Karpas-422 (cell line): ENCODE measurements at regions not wholly inside any gene's neighbourhood (a gene's known extent, or its start where the extent isn't known, plus 50 kb on each side); places are given as distances from the start of the nearest gene placed in this dataset.

ENCODE experiments used
- DNase-seq: peaks from one replicate; pipeline ENCODE4 v3.0.0-alpha.2; 2015
- H2AFZ ChIP-seq: fragments of 200-600 bp; sonication (generic); 2 replicates; pipeline ENCODE4 v1.6.1; 2014; ENCODE audit warnings: antibody characterized with exemption, low read length, mixed read lengths
- H3K27ac ChIP-seq: fragments of 200-600 bp; sonication (generic); 2 replicates; pipeline ENCODE4 v1.5.1; 2014; ENCODE audit warnings: mild to moderate bottlenecking, low read length, moderate library complexity
- H3K27me3 ChIP-seq: fragments of 200-600 bp; sonication (generic); 2 replicates; pipeline ENCODE4 v1.6.1; 2014; ENCODE audit warnings: low read length, mixed read lengths
- H3K36me3 ChIP-seq: fragments of 200-600 bp; sonication (generic); 2 replicates; pipeline ENCODE4 v1.6.1; 2014; ENCODE audit warnings: low read length, mixed read lengths; ENCODE audit not compliant: insufficient read depth
- H3K4me1 ChIP-seq: fragments of 200-600 bp; sonication (generic); 2 replicates; pipeline ENCODE4 v1.6.1; 2014; ENCODE audit warnings: mild to moderate bottlenecking, low read length, mixed read lengths
- H3K4me2 ChIP-seq: fragments of 200-600 bp; sonication (generic); 2 replicates; pipeline ENCODE4 v1.6.1; 2014; ENCODE audit warnings: low read length, low read depth, mild to moderate bottlenecking; ENCODE audit not compliant: poor library complexity, severe bottlenecking
- H3K4me3 ChIP-seq: fragments of 200-600 bp; sonication (generic); 2 replicates; pipeline ENCODE4 v1.5.1; 2014; ENCODE audit warnings: mild to moderate bottlenecking, antibody characterized with exemption, low read length, mixed read lengths
- H3K79me2 ChIP-seq: fragments of 200-600 bp; sonication (generic); 2 replicates; pipeline ENCODE4 v1.6.1; 2014; ENCODE audit warnings: mild to moderate bottlenecking, low read length, mixed read lengths
- H3K9ac ChIP-seq: fragments of 200-600 bp; sonication (generic); 2 replicates; pipeline ENCODE4 v1.6.0; 2014; ENCODE audit warnings: low read length
- H3K9me2 ChIP-seq: fragments of 200-600 bp; sonication (generic), shearing (Covaris generic); replicated peaks from 2 replicates; pipeline ENCODE4 v1.6.0; 2014; ENCODE audit warnings: mild to moderate bottlenecking, low read length, moderate library complexity; ENCODE audit not compliant: insufficient read depth
- H3K9me3 ChIP-seq: fragments of 300-700, 200-600 bp; sonication (generic); 2 replicates; pipeline ENCODE4 v1.6.1; 2014; ENCODE audit warnings: low read length, mixed read lengths
- H4K20me1 ChIP-seq: fragments of 200-600 bp; sonication (generic); 2 replicates; pipeline ENCODE4 v1.6.1; 2014; ENCODE audit warnings: mild to moderate bottlenecking, antibody characterized with exemption, low read length, low read depth; ENCODE audit not compliant: insufficient read depth

GRCh38 chr10:43863859-43864591 lies 215.3 kb upstream of the ZNF32 start:
- no peaks in the 10 kb centered on the region for H3K9me2 ChIP-seq
- no peaks in the 10 kb centered on the region for H3K36me3 ChIP-seq
- no peak overlapping the region for H3K27ac ChIP-seq
- H3K27me3 ChIP-seq = no peaks in the 10 kb centered on the region
- DNase-seq = no peak
- no peaks in the 10 kb centered on the region for H3K9me3 ChIP-seq
- H4K20me1 ChIP-seq = no peaks in the 10 kb centered on the region
- peaks cover 13% of the 10 kb centered on the region for H3K4me1 ChIP-seq
- no peak overlapping the region for H3K9ac ChIP-seq
- H3K4me3 ChIP-seq = no peak overlapping the region
- H3K79me2 ChIP-seq = no peaks in the 10 kb centered on the region
- no peak overlapping the region for H3K4me2 ChIP-seq
- no peak overlapping the region for H2AFZ ChIP-seq

DNA sequence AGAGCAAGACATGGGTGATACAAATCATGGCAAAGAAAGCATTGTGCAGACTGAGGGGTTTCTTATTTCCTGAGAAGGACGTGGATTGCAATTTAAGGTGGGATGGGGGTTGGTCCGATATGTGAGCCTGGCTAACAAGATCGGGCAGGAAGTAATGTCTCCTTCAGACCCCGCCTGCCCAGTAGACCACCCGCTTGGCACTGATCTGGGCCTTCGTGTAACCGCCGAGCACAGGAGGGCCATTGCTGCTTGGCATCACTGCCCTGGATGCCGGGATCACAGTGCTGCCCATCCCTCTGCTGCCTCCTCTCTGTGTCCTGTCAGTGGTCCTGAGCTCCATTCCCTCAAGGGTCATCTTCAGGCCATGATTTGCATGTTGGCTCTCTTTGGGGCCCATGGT lies 214.6 kb upstream of the ZNF32 start:
- H3K9ac ChIP-seq = no peak overlapping the region
- no peak overlapping the region for H3K4me3 ChIP-seq

GRCh38 chr10:43862756-43863155 lies 214.1 kb upstream of the ZNF32 start:
- no peak overlapping the region for H3K4me3 ChIP-seq
- H3K79me2 ChIP-seq = no peaks in the 10 kb centered on the region
- no peaks in the 10 kb centered on the region for H3K9me3 ChIP-seq
- no peaks in the 10 kb centered on the region for H3K27me3 ChIP-seq
- H3K36me3 ChIP-seq = no peaks in the 10 kb centered on the region
- H3K9ac ChIP-seq = no peak overlapping the region
- H3K4me2 ChIP-seq = no peak overlapping the region
- DNase-seq = no peak
- no peak overlapping the region for H3K27ac ChIP-seq
- H4K20me1 ChIP-seq = no peaks in the 10 kb centered on the region
- H3K9me2 ChIP-seq = no peaks in the 10 kb centered on the region
- no peak overlapping the region for H2AFZ ChIP-seq
- peaks cover 4% of the 10 kb centered on the region for H3K4me1 ChIP-seq

More for the DNA sequence above, 214.6 kb upstream of the ZNF32 start:
- no peaks in the 10 kb centered on the region for H3K9me3 ChIP-seq
- H3K36me3 ChIP-seq = no peaks in the 10 kb centered on the region
- no peak overlapping the region for H3K27ac ChIP-seq
- H3K79me2 ChIP-seq = no peaks in the 10 kb centered on the region
- no peak overlapping the region for H2AFZ ChIP-seq
- no peak for DNase-seq
- no peaks in the 10 kb centered on the region for H4K20me1 ChIP-seq
- H3K4me1 ChIP-seq = peaks cover 9% of the 10 kb centered on the region
- no peak overlapping the region for H3K4me2 ChIP-seq
- no peaks in the 10 kb centered on the region for H3K27me3 ChIP-seq
- no peaks in the 10 kb centered on the region for H3K9me2 ChIP-seq

- Histone ChIP-seq H3K9me3 (no peaks in the 10 kb centered on the region), H3K27ac (no peak overlapping the region), H3K4me2 (no peak overlapping the region), H3K4me3 (no peak overlapping the region), H4K20me1 (no peaks in the 10 kb centered on the region), H3K9ac (no peak overlapping the region), H3K9me2 (no peaks in the 10 kb centered on the region), H3K4me1 (no peaks in the 10 kb centered on the region), H2AFZ (no peak overlapping the region), H3K36me3 (no peaks in the 10 kb centered on the region), H3K79me2 (no peaks in the 10 kb centered on the region), H3K27me3 (no peaks in the 10 kb centered on the region)
- DNase-seq = no peak
These were observed 213.5 kb upstream of the ZNF32 start for GRCh38 chr10:43861966-43862751.

DNA sequence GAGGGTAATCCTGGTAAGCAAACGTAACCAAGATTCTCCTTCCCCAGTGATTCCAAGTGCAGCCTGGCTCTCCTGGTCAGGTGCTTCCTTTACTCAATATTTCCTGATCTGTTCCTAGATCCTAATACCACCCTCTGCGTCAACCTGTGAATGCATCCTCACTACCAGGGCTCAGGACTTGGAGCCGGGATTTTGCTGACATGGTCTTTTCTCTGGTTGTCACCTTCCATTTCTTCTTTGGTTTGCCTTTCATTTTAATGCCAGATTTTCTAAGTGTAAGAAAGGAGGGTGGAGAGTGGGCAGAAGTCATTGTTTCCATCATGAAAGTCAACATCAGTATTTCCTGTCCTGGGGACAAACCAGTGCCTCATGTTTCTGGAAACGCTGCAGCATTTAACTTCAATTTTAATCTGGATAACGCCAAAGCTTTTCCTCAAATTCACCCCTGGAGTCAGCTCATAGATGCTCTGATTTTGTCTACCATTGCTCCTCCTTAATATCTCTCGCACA lies 210.4 kb upstream of the ZNF32 start:
- Histone ChIP-seq H3K36me3 (no peaks in the 10 kb centered on the region), H3K27me3 (no peaks in the 10 kb centered on the region), H3K4me1 (peaks cover 7% of the 10 kb centered on the region), H3K9me3 (no peaks in the 10 kb centered on the region), H4K20me1 (no peaks in the 10 kb centered on the region), H3K27ac (no peak overlapping the region), H3K79me2 (no peaks in the 10 kb centered on the region), H2AFZ (no peak overlapping the region), H3K4me3 (no peak overlapping the region), H3K4me2 (no peak overlapping the region), H3K9ac (no peak overlapping the region), H3K9me2 (no peaks in the 10 kb centered on the region)
- DNase-seq = no peak

DNA sequence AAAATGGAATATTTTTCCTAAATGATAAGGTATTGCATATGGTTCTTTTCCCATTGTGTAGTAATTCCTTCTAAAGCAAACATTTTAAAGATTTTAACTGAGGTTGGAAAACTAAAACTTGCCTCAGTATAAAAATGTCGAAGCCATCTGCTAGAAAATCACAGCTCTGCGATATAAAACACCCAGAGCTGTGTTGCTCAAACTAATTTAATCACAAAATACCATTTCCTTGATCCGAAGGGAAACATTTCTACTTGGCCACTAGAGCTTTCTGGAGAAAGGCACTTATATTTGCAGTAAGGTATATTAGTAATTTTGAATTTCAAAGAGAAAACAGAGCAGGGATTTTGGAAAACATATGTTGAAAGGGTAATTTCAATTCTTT lies 209.2 kb upstream of the ZNF32 start:
- peaks cover 7% of the 10 kb centered on the region for H3K4me1 ChIP-seq
- no peak overlapping the region for H3K4me3 ChIP-seq
- H3K27ac ChIP-seq = no peak overlapping the region
- no peak overlapping the region for H3K4me2 ChIP-seq
- H4K20me1 ChIP-seq = no peaks in the 10 kb centered on the region
- no peaks in the 10 kb centered on the region for H3K27me3 ChIP-seq
- H3K9me2 ChIP-seq = no peaks in the 10 kb centered on the region
- H3K9me3 ChIP-seq = no peaks in the 10 kb centered on the region
- H2AFZ ChIP-seq = no peak overlapping the region
- H3K36me3 ChIP-seq = no peaks in the 10 kb centered on the region
- no peaks in the 10 kb centered on the region for H3K79me2 ChIP-seq
- no peak for DNase-seq
- no peak overlapping the region for H3K9ac ChIP-seq

GRCh38 chr10:43857206-43857930 lies 208.7 kb upstream of the ZNF32 start:
- DNase-seq = no peak
- no peaks in the 10 kb centered on the region for H3K36me3 ChIP-seq
- no peak overlapping the region for H3K4me2 ChIP-seq
- no peak overlapping the region for H3K4me3 ChIP-seq
- no peak overlapping the region for H2AFZ ChIP-seq
- no peaks in the 10 kb centered on the region for H4K20me1 ChIP-seq
- no peaks in the 10 kb centered on the region for H3K79me2 ChIP-seq
- no peak overlapping the region for H3K27ac ChIP-seq
- H3K27me3 ChIP-seq = no peaks in the 10 kb centered on the region
- H3K9me3 ChIP-seq = no peaks in the 10 kb centered on the region
- peaks cover 7% of the 10 kb centered on the region for H3K4me1 ChIP-seq
- H3K9ac ChIP-seq = no peak overlapping the region
- no peaks in the 10 kb centered on the region for H3K9me2 ChIP-seq

- Histone ChIP-seq H4K20me1 (no peaks in the 10 kb centered on the region), H3K9me3 (no peaks in the 10 kb centered on the region), H3K36me3 (no peaks in the 10 kb centered on the region), H3K79me2 (no peaks in the 10 kb centered on the region), H3K4me1 (peaks cover 7% of the 10 kb centered on the region), H3K9ac (no peak overlapping the region), H3K27me3 (no peaks in the 10 kb centered on the region), H2AFZ (no peak overlapping the region), H3K4me2 (no peak overlapping the region), H3K27ac (no peak overlapping the region), H3K4me3 (no peak overlapping the region), H3K9me2 (no peaks in the 10 kb centered on the region)
- DNase-seq = no peak
These were observed 207.6 kb upstream of the ZNF32 start for GRCh38 chr10:43856299-43856698.
